ENCODE measurements at regions not wholly inside any gene's neighbourhood (a gene's known extent, or its start where the extent isn't known, plus 50 kb on each side); places are given as distances from the start of the nearest gene placed in this dataset.
"Not testable (repeated sequence)": the region's sequence is repeated elsewhere in the genome, so short reads cannot be mapped to it uniquely, and the experiment has no call there.

DNA sequence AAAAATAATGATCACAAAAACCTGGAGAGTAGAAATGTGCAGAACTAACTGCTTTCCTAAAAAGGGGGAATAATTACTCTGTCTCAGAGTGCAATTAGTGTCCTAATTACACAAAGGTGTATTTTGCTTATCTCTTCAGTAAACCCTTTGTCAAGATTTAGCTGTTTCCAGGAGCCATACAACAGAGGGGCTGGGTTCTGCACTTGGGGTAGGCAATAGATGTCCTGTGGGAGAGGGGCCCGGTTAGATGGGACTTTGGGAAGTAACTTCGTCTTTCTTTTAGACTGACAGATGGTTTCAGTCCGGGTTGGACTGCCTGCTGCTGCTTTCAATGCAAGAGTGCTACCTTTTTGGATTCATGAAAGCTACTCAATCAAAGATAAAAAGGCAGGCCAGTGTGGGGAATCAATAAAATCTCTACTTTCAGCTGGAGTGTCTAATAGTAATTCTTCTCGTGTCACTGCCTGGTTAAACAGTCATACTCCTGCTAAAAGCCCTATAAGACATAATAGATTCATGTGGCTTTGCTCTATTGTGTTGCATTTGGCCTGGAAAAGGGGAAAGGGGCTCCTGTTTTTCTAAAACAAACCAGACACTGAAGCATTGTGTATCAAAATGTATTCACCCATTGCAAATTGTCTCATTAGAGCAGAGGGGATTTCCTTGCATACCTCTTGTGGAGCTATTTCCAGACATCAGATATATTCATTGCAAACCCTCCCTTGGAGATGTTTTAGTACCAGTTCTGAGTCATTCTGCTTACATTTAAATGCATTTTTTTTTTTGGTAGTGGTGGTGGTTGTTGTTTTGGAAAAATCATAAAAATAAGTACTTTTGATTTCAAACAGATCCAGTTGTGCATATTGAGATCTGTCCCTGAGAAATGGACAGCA is 83.3 kb upstream of the PCDH8 start:
- FAIRE-seq, result no peak
- no peak for DNase-seq (ENCODE audit: low spot score in 2 of 2)

DNA sequence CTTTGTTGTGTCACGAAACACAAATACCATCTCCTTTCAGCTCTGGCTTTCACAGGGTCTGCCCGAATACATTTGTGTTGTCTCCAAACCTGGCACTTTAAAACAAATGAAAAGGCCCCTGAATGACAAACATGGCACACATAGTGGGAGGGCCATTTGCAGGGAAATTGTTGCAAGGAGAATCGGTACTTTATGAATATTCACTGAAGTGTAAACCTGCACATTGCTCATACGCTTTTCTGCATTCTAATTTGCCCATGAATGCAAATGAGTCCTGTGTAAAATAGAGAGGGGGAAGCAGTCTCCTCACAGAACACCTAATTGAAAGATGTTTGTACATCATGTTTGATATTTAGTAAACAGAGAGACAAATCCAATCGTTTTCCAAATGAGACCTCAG is 82.7 kb upstream of the PCDH8 start:
- FAIRE-seq, result no peak
- DNase-seq (ENCODE audit: low spot score in 2 of 2), result no peak

DNA sequence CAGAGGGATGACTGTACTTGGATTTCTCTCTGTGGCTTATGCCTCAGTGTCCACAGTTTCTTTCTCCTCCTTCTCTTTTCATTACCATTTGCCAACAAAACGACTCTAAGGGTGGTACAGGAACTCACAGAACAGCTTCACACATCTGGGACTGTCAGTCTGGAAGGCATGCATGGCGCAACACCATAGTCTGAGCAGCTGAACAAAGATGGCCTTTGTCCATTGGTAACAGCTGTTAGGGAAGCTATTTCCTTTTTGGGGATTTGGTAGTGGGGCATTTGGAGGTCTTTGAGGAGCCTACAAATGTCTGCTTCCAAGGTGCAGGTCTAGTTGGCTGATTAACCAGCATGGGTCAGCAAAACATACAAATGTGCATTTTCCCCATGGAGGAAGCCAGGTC is 81.4 kb upstream of the PCDH8 start:
- DNase-seq (ENCODE audit: low spot score in 2 of 2), result no peak
- FAIRE-seq, result no peak

DNA sequence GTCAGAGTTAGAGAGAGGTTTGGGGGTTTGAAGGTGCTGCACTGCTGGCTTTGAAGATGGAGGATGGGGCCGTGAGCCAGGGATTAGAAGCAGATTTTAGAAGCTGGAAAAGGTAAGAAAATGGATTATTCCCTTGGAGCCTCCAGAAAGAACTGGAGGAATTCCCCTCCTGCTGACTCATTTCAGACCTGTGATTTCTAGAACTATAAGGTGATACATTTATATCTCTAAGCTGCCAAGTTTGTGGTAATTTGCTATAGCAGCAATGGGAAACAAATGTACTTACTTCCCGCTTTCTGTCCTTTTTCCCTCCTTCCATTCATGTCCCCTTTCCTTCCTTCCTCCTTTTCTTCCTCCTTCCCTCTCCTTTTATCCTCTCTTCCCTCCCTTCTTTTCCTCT is 78.5 kb upstream of the PCDH8 start:
- DNase-seq (ENCODE audit: low spot score in 2 of 2), result no peak
- FAIRE-seq, result no peak

DNA sequence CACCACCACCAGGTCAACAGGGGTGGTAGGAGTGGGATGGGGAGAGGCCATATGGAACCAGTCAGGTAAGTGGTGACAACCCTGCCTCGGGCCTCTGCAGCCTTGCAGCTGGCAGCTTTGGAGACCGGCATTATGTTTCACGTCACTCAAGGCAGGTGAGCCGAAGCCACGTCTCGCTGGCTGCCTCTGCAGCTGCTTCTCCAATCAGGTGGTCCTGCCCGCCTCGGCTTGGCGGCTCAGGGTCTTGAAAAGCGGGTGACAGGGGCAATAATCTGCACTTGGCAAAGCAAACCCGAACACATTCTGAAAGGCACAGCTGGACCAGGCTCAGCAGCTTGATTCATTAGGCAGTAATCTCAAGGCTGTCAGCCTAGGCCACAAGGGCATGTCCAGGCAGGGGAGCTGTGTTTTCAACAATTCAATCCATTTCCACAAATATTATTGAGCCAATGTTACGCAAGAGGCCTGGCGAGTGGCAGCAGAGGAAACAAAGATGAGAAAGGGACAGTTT is 77.4 kb upstream of the PCDH8 start:
- FAIRE-seq (no peak), DNase-seq (ENCODE audit: low spot score in 2 of 2) (no peak)

DNA sequence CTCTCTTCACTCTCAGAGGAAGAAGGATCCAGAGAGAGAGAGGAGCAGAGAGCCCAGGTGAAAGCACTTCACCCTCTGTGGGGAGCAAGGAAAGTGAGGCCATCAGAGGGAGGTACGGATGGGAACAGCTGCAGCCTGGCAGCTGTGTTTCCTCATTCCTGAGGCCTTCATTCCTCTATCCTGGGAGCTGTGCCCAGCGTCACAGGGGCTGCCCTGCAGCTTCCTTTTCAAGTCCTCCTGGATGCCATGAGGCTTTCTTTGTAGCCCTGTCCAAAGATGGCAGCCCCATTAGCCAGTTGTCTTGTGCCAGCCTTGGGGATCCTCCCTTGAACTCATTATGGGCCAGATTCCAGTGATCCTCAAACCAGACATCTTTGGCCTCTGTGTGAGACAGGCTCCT is 76.8 kb upstream of the PCDH8 start:
- no peak for DNase-seq (ENCODE audit: low spot score in 2 of 2)
- FAIRE-seq, result no peak

DNA sequence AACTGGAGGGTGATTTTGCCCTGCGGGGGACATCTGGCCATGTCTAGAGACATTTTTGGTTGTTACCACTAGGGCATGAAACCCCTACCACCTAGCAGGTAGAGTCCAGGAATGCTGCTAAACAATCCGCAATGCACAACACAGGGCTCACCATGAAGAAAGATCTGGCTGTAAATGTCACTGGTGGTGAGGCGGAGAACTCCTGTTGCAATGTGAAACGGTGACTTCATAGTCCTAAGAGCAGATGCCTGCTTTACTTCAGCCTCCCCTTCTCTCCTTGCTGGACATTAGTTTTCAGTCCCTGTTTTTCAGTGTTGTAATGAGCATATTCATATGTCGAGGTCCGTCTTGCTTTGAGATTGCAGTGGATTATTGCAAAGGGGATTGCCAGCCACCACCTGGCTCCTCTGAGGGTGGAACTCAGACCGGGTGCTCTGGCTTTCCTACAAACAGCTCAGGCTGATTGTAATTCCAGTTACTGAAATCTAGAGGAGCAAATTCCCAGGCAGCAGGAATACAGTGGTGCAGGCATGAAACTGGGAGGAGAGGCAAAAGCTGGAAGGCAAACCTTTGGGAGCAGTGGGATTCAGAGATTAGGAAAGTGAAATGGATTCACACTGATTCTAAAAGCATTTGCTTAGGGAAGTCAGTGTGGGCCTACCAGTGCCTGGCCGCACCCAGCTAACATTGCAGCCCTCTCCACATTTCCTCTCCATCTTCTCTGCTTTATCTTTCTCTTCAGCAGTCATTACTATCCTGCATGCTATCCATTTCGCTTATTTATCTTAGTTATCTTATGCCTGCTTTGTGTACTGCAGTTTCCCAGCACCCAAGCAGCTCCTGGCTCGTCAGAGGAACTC is 76.1 kb upstream of the PCDH8 start:
- FAIRE-seq (no peak), DNase-seq (ENCODE audit: low spot score in 2 of 2) (no peak)

DNA sequence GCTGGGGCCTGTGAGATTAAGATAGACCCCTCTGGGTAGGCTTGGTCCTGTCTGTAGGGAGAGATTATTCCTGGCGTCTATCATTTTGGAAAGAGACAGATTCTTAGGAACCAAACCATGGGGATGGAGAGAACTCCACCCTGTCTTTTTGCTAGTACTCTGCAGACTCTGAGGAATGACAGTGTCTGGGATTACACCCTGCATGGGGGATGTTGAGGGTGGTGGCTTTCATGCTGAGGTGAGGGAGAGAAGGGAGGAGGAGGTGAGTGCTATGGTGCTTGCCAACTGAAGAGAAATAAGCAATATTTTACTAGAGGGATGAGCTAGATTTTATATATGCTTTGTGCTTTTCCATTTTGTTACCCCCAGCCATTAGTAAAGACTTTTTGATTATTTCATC is 74.5 kb upstream of the PCDH8 start:
- FAIRE-seq, result no peak

DNA sequence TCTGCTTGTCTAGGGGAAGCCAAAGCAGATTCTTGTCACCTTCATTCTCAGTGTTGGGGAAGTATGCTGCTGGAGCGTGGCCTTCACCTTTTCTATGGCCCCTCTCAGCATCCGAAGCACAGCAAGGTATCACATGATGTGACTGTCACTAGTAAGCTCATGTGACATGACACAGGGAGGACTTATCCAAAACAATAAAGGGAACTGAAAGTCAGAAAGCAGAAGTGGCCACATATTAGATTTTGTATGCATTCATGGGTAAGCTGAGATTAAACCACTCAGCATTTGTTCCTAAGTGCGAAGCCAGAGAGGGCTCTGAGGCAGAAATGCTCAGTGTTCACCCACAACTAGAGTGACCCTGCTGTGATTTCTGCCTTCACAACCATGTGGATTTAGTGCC is 72.8 kb upstream of the PCDH8 start:
- no peak for DNase-seq (ENCODE audit: low spot score in 2 of 2)
- FAIRE-seq, result no peak

More for the DNA sequence above, 74.5 kb upstream of the PCDH8 start:
- DNase-seq (ENCODE audit: low spot score in 2 of 2), result no peak

DNA sequence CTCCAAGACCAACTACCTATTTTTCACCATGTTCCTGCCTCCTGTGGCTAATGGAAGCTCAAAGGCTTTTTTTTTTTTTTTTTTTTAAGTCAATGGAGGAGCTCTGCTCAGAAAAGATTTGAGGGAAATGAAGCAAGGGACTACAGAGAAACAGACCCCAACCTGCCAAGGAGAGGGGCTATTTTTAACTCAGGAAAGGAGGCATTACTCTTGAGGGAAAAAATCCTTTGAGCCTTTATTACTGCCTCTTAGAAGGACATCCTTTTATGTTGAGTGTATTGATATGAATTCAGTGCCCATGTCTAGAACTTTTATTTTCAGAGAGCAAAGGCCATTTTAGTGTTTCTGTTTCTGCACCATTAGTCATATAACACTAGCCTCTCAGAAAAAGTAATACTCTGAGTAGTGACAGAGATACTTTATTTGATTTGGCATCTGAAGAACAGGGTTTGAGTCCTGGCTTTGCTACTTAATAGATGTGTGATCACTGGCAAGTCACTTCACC is 68.1 kb upstream of the PCDH8 start:
- DNase-seq (ENCODE audit: low spot score in 2 of 2) (no peak), FAIRE-seq (no peak)

DNA sequence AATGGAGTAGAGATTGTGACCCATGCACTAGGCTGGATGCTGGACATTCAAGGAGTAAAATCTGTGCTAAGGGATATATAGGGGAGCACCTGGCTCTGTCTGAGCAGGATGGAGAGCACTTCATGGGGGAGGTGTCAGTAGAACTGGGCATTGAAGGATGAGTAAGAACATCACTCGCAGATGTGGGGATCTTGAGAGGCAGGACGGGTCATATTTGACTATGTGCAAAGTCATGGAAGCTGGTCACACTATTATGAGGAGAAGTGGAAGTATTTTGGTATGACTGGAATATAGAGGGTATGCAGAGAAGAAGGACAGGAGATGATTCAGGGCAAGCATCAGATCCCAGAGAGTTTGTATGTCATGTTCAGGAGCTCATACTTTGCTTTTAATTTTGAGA is 62.9 kb upstream of the PCDH8 start:
- FAIRE-seq (no peak), DNase-seq (ENCODE audit: low spot score in 2 of 2) (no peak)

DNA sequence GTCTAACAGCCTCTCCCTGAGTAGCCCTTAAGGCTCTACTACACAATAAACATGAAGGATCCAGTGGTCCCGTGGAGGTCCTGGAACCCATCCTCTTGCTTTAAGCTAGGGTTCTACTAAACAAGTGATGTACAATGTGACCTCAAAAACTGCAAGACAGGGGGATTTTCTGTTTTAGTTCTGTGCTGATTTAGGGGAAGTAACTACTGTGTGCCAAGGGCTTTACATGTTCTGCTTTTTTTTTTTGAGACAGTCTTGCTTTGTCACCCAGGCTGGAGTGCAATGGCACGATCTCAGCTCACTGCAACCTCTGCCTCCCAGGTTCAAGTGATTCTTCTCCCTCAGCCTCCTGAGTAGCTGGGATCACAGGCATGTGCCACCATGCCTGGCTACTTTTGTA is 61.9 kb upstream of the PCDH8 start:
- DNase-seq (ENCODE audit: low spot score in 2 of 2); FAIRE-seq: not testable (repeated sequence)

DNA sequence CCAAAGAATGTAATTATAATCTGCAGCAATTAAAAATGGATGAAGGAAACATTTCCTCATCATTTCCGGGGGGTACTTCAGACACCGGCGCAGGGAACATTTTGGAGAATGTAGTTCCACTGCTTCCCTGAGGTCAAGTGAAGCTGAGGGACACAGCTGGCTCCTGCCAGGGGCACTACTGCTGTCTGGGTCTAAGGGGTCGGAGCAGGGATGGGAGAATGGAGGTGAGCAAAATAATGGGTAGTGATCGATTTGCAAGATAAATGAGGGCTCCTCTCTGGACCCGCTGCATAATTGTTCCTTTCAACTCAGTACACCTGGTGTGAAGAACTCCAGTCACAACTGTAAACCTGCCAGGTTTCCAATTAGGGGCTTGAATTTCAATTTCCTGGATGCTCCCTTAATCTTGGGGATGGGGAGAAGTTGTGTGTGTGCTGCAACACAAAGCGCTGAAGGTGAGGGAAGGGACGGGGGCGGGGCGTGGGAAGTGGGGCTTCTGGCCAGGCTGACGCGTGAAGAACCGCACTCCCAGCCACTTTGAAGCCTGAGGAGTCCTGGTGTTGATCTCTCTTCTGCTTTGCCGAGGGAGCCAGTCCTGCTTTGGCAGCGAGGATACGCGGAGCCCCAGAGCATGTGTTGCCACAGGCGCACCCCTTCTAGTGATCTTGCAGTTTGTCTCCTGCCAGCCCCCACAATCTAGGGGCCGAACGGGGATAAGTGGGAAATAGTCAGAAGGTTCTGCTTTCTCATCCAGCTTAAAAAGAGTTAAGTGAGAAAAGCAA is 57.9 kb upstream of the PCDH8 start:
- FAIRE-seq (no peak), DNase-seq (ENCODE audit: low spot score in 2 of 2) (no peak)

DNA sequence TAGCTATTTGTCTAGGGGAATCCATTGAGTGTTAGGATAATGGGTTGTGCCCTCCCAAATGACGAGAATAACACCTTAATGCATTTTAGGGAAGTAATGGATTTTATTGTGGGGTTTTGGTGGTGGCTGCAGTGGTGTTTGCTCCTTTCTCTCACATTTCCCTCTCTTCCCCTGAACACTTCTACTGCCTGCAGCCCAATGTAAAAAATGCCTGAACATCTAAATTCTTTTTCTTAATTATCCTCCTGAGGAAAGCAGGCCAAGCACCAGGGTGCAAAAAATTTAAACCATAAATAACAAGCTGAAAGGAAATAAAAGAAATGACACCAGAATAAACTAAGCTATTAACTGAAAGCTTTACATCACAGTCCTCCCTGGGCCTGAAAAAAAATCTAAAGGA is 57.3 kb upstream of the PCDH8 start:
- no peak for FAIRE-seq
- no peak for DNase-seq (ENCODE audit: low spot score in 2 of 2)

DNA sequence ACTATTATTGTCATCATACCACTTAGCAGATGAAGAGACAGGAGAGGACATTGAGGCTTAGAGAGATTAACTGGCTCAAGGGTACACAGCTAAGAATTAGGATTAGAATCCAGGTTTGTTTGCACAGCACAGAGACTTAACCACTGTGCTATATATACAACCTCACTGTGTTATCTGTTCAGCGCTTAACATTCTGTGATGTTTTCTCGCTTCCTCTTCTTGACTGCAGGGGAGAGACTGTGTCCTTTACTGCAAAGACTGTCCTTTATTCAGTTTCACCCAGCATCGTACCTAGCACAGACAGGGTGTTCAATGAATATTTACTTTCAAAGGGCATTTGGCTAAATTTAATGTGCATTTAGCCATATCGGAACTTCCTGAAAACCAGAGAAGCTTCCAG is 54.9 kb upstream of the PCDH8 start:
- FAIRE-seq (no peak), DNase-seq (ENCODE audit: low spot score in 2 of 2) (no peak)

DNA sequence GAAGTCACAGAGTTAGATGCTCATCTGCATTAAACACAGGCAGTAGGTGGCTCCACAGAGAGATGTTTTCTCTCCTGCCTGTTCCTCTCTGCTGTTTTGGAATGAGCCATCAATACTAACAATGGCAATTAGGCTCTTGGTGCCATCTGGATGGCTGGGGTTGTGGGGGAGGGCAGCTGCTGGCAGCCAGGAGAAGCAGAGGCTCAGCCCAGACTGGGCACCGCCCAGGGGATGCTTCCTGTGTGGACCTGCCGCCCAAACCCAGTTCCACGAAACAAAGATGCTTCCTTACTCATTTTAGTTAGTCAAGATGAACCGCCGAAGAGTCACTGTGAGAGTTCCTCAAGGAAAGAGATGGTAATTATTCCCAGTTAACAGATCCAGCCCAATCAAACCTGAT is 50.8 kb upstream of the PCDH8 start:
- no peak for DNase-seq (ENCODE audit: low spot score in 2 of 2)
- no peak for FAIRE-seq

All from frontal cortex (tissue), 3 donors.